Right atrium auricular region (tissue), 2 donors: ENCODE measurements at regions not wholly inside any gene's neighbourhood (a gene's known extent, or its start where the extent isn't known, plus 50 kb on each side); places are given as distances from the start of the nearest gene placed in this dataset.

Experiments
- DNase-seq: peaks from one replicate; pipeline ENCODE4 v3.0.0-alpha.2; 2019; ENCODE audit warnings: low spot score
- H3K27ac ChIP-seq, 2 donors: fragments of 200-600 bp; sonication (generic); 1 replicate in 1 of 2; 2 replicates in 1 of 2; pipeline ENCODE4 v1.5.1; 2016 to 2019
- H3K27me3 ChIP-seq, 2 donors: fragments of 200-600 bp; sonication (generic); one replicate each; pipeline versions ENCODE4 v1.5.1 to v1.6.0; 2017 to 2019
- H3K36me3 ChIP-seq: fragments of 200-600 bp; sonication (generic); one replicate; pipeline ENCODE4 v1.5.1; 2016
- H3K4me1 ChIP-seq, 2 donors: fragments of 200-600 bp; sonication (generic); one replicate each; pipeline versions ENCODE4 v1.5.1 to v1.6.0; 2017 to 2019
- H3K4me3 ChIP-seq, 2 donors: fragments of 200-600 bp; sonication (generic); 1 replicate in 1 of 2; 2 replicates in 1 of 2; pipeline ENCODE4 v1.5.1; 2017 to 2019; ENCODE audit warnings: mild to moderate bottlenecking in 1 of 2, moderate library complexity in 1 of 2
- H3K9me3 ChIP-seq, 2 donors: fragments of 200-600 bp; sonication (generic); one replicate each; pipeline ENCODE4 v1.5.1; 2019
- TF ChIP-seq, protein P1 (sequence below), 2 donors: fragments of 200-600 bp; sonication (generic); IDR thresholded peaks; one replicate each; pipeline ENCODE4 v1.5.1; 2019; ENCODE audit warnings: antibody characterized with exemption in 2 of 2

DNA sequence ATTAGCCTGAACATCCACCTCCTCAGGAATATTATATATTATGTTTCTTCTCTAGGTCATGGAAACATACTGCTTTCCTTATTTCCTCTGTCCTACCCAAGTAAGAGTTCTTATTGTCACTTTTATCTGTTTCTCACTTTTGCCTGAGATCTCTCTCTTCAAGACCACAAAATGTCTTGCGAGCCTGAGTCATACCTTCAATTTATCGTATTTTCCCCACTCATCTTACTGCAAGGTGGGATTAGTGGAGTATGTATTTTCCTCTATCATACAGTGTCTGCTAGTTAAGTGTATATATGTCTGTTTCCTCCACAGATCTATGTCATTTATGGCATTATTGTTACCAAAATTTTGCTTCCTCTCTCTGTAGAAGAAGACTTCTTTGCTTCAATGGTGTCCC lies 124.5 kb downstream of the EIF4E start:
- no peaks in the 10 kb centered on the region for H3K9me3 ChIP-seq
- H3K36me3 ChIP-seq, result no peaks in the 10 kb centered on the region
- peaks cover 0 to 10% of the 10 kb centered on the region in 2 donors for H3K4me1 ChIP-seq
- H3K27me3 ChIP-seq, result no peaks in the 10 kb centered on the region
- H3K4me3 ChIP-seq, result no peak overlapping the region
- no peak overlapping the region for H3K27ac ChIP-seq
- no peak for DNase-seq
- TF ChIP-seq, protein P1, sequence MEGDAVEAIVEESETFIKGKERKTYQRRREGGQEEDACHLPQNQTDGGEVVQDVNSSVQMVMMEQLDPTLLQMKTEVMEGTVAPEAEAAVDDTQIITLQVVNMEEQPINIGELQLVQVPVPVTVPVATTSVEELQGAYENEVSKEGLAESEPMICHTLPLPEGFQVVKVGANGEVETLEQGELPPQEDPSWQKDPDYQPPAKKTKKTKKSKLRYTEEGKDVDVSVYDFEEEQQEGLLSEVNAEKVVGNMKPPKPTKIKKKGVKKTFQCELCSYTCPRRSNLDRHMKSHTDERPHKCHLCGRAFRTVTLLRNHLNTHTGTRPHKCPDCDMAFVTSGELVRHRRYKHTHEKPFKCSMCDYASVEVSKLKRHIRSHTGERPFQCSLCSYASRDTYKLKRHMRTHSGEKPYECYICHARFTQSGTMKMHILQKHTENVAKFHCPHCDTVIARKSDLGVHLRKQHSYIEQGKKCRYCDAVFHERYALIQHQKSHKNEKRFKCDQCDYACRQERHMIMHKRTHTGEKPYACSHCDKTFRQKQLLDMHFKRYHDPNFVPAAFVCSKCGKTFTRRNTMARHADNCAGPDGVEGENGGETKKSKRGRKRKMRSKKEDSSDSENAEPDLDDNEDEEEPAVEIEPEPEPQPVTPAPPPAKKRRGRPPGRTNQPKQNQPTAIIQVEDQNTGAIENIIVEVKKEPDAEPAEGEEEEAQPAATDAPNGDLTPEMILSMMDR (IDR thresholded peaks at IDR 0.05), result no peak

DNA sequence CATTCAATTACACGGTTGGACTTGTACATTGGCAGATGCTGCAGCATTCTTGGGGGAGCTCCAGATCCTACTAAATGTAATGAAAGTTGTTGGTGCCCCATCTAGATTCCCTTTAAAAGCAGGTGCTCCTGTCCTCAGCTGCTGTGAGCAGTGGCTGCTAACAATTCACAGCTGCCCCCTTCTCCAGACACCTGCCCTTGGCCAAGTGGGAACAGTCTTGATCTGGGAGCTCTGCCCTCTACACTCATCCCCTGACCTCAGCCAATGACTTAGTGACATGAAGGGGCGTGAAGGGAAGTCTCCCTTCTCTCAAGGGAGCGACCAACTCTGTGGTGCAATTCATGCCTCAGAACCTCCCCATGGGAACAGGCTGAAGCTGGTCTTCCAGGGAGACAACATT lies 125.7 kb downstream of the EIF4E start:
- TF ChIP-seq, protein P1 (IDR thresholded peaks at IDR 0.05), result no peak

DNA sequence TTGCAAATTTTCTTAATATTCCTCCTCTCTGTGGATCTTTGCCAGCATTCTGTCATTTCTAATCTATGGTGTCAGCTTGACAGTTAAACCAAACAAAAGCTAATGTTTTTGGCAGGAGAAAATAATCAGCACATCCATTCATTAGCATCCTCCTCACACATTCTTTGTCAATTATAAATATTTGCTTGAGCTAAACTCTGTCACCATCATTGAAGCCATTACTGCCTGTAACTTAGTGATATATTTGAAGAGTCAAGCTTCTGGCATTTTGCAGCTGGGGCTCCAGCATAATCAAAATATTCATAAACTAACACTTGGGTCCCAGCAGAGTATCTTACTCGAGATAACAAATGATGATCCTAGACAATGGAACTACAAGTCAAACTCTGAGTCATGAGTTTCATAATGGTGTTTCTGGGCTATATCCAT lies 126.1 kb downstream of the EIF4E start:
- TF ChIP-seq, protein P1 (IDR thresholded peaks at IDR 0.05), result no peak
- H3K9me3 ChIP-seq, result no peaks in the 10 kb centered on the region

More for the DNA sequence above, 125.7 kb downstream of the EIF4E start:
- Histone ChIP-seq H3K27ac (no peak overlapping the region), H3K36me3 (no peaks in the 10 kb centered on the region), H3K4me3 (no peak overlapping the region), H3K4me1 (peaks cover 0 to 10% of the 10 kb centered on the region in 2 donors), H3K27me3 (no peaks in the 10 kb centered on the region), H3K9me3 (no peaks in the 10 kb centered on the region)
- DNase-seq, result no peak

DNA sequence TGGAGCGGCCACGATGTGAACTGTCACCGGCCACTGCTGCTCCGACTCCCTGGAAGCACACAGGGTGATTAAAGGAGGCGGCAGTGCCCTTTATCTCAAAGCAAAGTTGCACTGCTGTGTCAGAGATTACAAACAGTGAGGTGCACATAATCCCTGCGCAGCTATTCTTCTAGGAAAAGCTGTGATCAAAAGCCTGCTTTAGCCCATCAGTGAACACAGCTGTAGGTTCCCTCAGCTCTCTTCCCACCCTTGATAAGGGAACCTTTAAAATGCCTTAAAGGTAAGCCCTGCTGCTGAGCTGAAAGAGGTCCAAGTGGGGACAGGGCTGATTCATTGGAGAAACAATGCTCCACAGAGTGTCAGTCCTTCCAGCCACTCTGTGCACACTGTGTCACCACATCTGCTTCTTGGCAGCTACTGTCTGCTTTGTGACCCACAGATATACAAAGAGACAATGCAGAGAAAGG lies 127.6 kb downstream of the EIF4E start:
- DNase-seq, result no peak
- H3K9me3 ChIP-seq, result no peaks in the 10 kb centered on the region
- H3K4me1 ChIP-seq, result peaks cover 0 to 10% of the 10 kb centered on the region in 2 donors
- TF ChIP-seq, protein P1 (IDR thresholded peaks at IDR 0.05), result no peak
- H3K4me3 ChIP-seq, result no peak overlapping the region
- H3K27me3 ChIP-seq, result no peaks in the 10 kb centered on the region
- H3K36me3 ChIP-seq, result no peaks in the 10 kb centered on the region
- no peak overlapping the region for H3K27ac ChIP-seq

More for the DNA sequence above, 126.1 kb downstream of the EIF4E start:
- peaks cover 0 to 10% of the 10 kb centered on the region in 2 donors for H3K4me1 ChIP-seq
- H3K27me3 ChIP-seq, result no peaks in the 10 kb centered on the region
- H3K4me3 ChIP-seq, result no peak overlapping the region
- H3K36me3 ChIP-seq, result no peaks in the 10 kb centered on the region
- DNase-seq, result no peak
- H3K27ac ChIP-seq, result no peak overlapping the region

DNA sequence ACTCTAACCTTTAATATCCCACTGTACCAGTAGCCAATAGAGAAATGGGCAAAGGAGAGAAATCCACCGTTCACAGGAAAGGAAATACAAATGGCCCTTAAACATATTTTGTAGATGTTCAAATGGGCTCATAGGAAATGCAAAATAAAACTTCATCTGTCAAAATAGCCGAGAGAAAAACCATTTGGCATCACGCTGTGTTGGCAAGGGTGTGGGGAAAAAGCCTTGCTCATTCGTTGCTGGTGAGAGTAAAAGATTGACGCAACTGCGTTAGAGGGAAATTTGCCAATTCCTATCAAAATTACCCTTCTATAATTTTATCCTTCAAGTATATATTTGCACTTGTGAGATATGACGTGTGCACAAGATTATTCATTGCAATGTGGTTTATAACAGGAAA lies 131.9 kb downstream of the EIF4E start:
- H3K27me3 ChIP-seq, result no peaks in the 10 kb centered on the region
- H3K4me3 ChIP-seq, result no peak overlapping the region
- H3K4me1 ChIP-seq, result no peaks in the 10 kb centered on the region
- TF ChIP-seq, protein P1 (IDR thresholded peaks at IDR 0.05), result no peak
- no peaks in the 10 kb centered on the region for H3K36me3 ChIP-seq
- H3K27ac ChIP-seq, result no peak overlapping the region
- H3K9me3 ChIP-seq, result no peaks in the 10 kb centered on the region
- DNase-seq, result no peak

DNA sequence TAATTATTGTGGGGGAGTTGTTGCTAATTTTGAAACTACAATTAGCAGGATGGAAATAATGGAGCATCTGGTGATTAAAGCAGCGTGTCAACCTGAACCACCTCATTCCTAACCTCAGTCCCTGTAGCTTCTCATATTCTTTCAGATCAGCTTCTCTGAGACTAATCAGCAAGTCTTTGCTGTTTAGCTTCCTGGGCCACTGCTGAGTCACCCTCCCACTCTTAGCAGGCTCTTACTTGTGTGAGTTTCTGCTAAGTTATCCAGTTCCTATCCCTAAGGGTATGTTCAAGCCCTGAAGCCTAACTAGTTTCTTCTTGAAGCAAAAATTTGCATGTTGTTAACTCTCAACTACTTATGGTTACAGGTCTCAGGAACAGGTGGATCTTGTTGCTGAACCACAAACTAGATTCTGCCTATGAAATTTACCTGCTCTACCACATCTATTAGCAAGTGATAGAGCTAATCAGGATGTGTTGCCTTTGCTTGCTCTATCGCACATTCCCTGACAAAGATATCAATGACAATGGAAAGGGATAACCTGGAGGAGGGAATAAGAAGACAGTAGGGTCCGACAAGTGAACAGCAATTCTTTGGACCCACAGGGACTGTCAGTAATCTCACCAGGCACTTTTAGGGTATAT lies 134.2 kb downstream of the EIF4E start:
- Histone ChIP-seq H3K27ac (no peak overlapping the region), H3K4me3 (no peak overlapping the region), H3K9me3 (no peaks in the 10 kb centered on the region), H3K27me3 (no peaks in the 10 kb centered on the region), H3K36me3 (no peaks in the 10 kb centered on the region), H3K4me1 (no peaks in the 10 kb centered on the region)
- TF ChIP-seq, protein P1 (IDR thresholded peaks at IDR 0.05), result no peak
- no peak for DNase-seq
